ENCODE measurements at regions not wholly inside any gene's neighbourhood (a gene's known extent, or its start where the extent isn't known, plus 50 kb on each side); places are given as distances from the start of the nearest gene placed in this dataset.
"Not testable (repeated sequence)": the region's sequence is repeated elsewhere in the genome, so short reads cannot be mapped to it uniquely, and the experiment has no call there.

GRCh38 chr10:35933491-35933890, 291.4 kb upstream of the FZD8 start:
- ChIA-PET CTCF (no interaction called here), POLR2A (no interaction called here)
- H3K27me3 ChIP-seq (ENCODE audit: control insufficient read depth in 2 of 2, insufficient read depth in 2 of 2, low read length in 2 of 2), result peaks cover 0 to 6% of the 10 kb centered on the region in 2 experiments
- no peak for TF ChIP-seq GATA2 (IDR thresholded peaks at IDR 0.05; ENCODE audit: insufficient read depth, insufficient read length, low read depth, low read length)
- TF ChIP-seq MAX (IDR thresholded peaks at IDR 0.05; ENCODE audit: insufficient read depth, insufficient read length), result no peak
- no peak for TF ChIP-seq JUN (IDR thresholded peaks at IDR 0.05; ENCODE audit: borderline replicate concordance, insufficient read depth, insufficient read length, low read depth)
- TF ChIP-seq POLR2AphosphoS5 (IDR thresholded peaks at IDR 0.05; ENCODE audit: insufficient read depth, low read depth, low read length), result no peak
- no peak for TF ChIP-seq MYC (IDR thresholded peaks at IDR 0.05; ENCODE audit: low read depth, low read length)
- TF ChIP-seq EZH2 (IDR thresholded peaks at IDR 0.05; ENCODE audit: borderline replicate concordance, low read depth, low read length, severe bottlenecking), result no peak
- TF ChIP-seq FOS (IDR thresholded peaks at IDR 0.05; ENCODE audit: borderline replicate concordance, insufficient read depth, low read length), result no peak
- TF ChIP-seq CTCF (IDR thresholded peaks at IDR 0.05; ENCODE audit: extremely low read depth in 1 of 2, insufficient read depth in 1 of 2, low read depth in 1 of 2, low read length in 2 of 2), result no peak
- no peak for TF ChIP-seq POLR2A (IDR thresholded peaks at IDR 0.05; ENCODE audit: low read depth, low read length)
- intact Hi-C loops (cut with micrococcal nuclease), result no loop called here
- no peak overlapping the region for H3K27ac ChIP-seq (ENCODE audit: insufficient read depth, low read depth, low read length)
- no peaks in the 10 kb centered on the region for H3K36me3 ChIP-seq (ENCODE audit: control insufficient read depth in 2 of 2, extremely low read depth in 1 of 2, insufficient read depth in 2 of 2, low read length in 2 of 2)
- H3K9me1 ChIP-seq (replicated peaks; ENCODE audit: control insufficient read depth, extremely low read depth, insufficient read depth, low read length), result no peaks in the 10 kb centered on the region
- dilution Hi-C loops (cut with MboI; ENCODE audit: extremely low pct_ligation_motif_present, low sequenced_read_pairs), result no loop called here
- no peak overlapping the region for H3K9ac ChIP-seq (replicated peaks; ENCODE audit: extremely low read depth, insufficient read depth, low read length)
- H3K4me1 ChIP-seq (ENCODE audit: control insufficient read depth, extremely low read depth, insufficient read depth, low read length), result no peaks in the 10 kb centered on the region
- no peak overlapping the region for H3K4me3 ChIP-seq (replicated peaks in 1 of 3; ENCODE audit: insufficient read depth in 1 of 3, low read depth in 1 of 3, low read length in 3 of 3)
- no peaks in the 10 kb centered on the region for H3K9me3 ChIP-seq (replicated peaks; ENCODE audit: control insufficient read depth, insufficient read depth, low read length)
- no peak overlapping the region for H3K4me2 ChIP-seq (ENCODE audit: insufficient read depth, low read length)
- no TSS peak for BruUV-seq (replicated peaks)
- DNase-seq (ENCODE audit: low read depth, low spot score), result no peak
- no peaks in the 10 kb centered on the region for H3K79me2 ChIP-seq (ENCODE audit: control insufficient read depth, insufficient read depth, low read length)
- H4K20me1 ChIP-seq (replicated peaks; ENCODE audit: control insufficient read depth, extremely low read depth, insufficient read depth, low read length), result no peaks in the 10 kb centered on the region
- FAIRE-seq, result no peak
- no peak overlapping the region for H2AFZ ChIP-seq (ENCODE audit: low read depth, low read length)

GRCh38 chr10:35929962-35930361, 287.9 kb upstream of the FZD8 start:
- FAIRE-seq; H3K9me1 ChIP-seq (replicated peaks; ENCODE audit: control insufficient read depth, extremely low read depth, insufficient read depth, low read length); H3K4me3 ChIP-seq (replicated peaks in 1 of 3; ENCODE audit: insufficient read depth in 1 of 3, low read depth in 1 of 3, low read length in 3 of 3); H3K4me1 ChIP-seq (ENCODE audit: control insufficient read depth, extremely low read depth, insufficient read depth, low read length); H3K9me3 ChIP-seq (replicated peaks; ENCODE audit: control insufficient read depth, insufficient read depth, low read length); DNase-seq (ENCODE audit: low read depth, low spot score); H3K9ac ChIP-seq (replicated peaks; ENCODE audit: extremely low read depth, insufficient read depth, low read length); H3K27ac ChIP-seq (ENCODE audit: insufficient read depth, low read depth, low read length); POLR2A ChIA-PET; dilution Hi-C loops (cut with MboI; ENCODE audit: extremely low pct_ligation_motif_present, low sequenced_read_pairs); H3K79me2 ChIP-seq (ENCODE audit: control insufficient read depth, insufficient read depth, low read length); CTCF ChIA-PET; BruUV-seq (replicated peaks); intact Hi-C loops (cut with micrococcal nuclease); H3K4me2 ChIP-seq (ENCODE audit: insufficient read depth, low read length); H4K20me1 ChIP-seq (replicated peaks; ENCODE audit: control insufficient read depth, extremely low read depth, insufficient read depth, low read length); H3K27me3 ChIP-seq (ENCODE audit: control insufficient read depth in 2 of 2, insufficient read depth in 2 of 2, low read length in 2 of 2); H2AFZ ChIP-seq (ENCODE audit: low read depth, low read length); H3K36me3 ChIP-seq (ENCODE audit: control insufficient read depth in 2 of 2, extremely low read depth in 1 of 2, insufficient read depth in 2 of 2, low read length in 2 of 2): not testable (repeated sequence)

Data from endothelial cell of umbilical vein (primary cell).